ENCODE measurements at regions not wholly inside any gene's neighbourhood (a gene's known extent, or its start where the extent isn't known, plus 50 kb on each side); places are given as distances from the start of the nearest gene placed in this dataset.
"Not testable (repeated sequence)": the region's sequence is repeated elsewhere in the genome, so short reads cannot be mapped to it uniquely, and the experiment has no call there.

GRCh38 chr17:74123866-74124444 is 79.5 kb upstream of the RPL38 start:
- DNase-seq: no peak

- DNase-seq: no peak
Observed at GRCh38 chr17:74125156-74125555, 78.3 kb upstream of the RPL38 start.

- no peak for DNase-seq
Observed at GRCh38 chr17:74126179-74126900, 77.1 kb upstream of the RPL38 start.

GRCh38 chr17:74126959-74127358 is 76.5 kb upstream of the RPL38 start:
- no peak for DNase-seq

GRCh38 chr17:74128456-74129211 is 74.8 kb upstream of the RPL38 start:
- DNase-seq: no peak

- not testable (repeated sequence) for DNase-seq
Observed at GRCh38 chr17:74129800-74130199, 73.7 kb upstream of the RPL38 start.

- DNase-seq: no peak
Observed at GRCh38 chr17:74130276-74130675, 73.2 kb upstream of the RPL38 start.

GRCh38 chr17:74130841-74131240 is 72.6 kb upstream of the RPL38 start:
- DNase-seq: no peak

GRCh38 chr17:74132354-74132753 is 71.1 kb upstream of the RPL38 start:
- no peak for DNase-seq

GRCh38 chr17:74133740-74134139 is 69.7 kb upstream of the RPL38 start:
- no peak for DNase-seq

GRCh38 chr17:74134234-74134633 is 69.2 kb upstream of the RPL38 start:
- not testable (repeated sequence) for DNase-seq

- DNase-seq: no peak
Observed at GRCh38 chr17:74134991-74135390, 68.5 kb upstream of the RPL38 start.

- DNase-seq: no peak
Observed at GRCh38 chr17:74135391-74136167, 67.9 kb upstream of the RPL38 start.

- no peak for DNase-seq
Observed at GRCh38 chr17:74137416-74137815, 66.1 kb upstream of the RPL38 start.

GRCh38 chr17:74139120-74139519 is 64.4 kb upstream of the RPL38 start:
- no peak for DNase-seq

GRCh38 chr17:74140282-74140681 is 63.2 kb upstream of the RPL38 start:
- DNase-seq: no peak

- no peak for DNase-seq
Observed at GRCh38 chr17:74141612-74142011, 61.9 kb upstream of the RPL38 start.

GRCh38 chr17:74143318-74143717 is 60.2 kb upstream of the RPL38 start:
- DNase-seq: not testable (repeated sequence)

GRCh38 chr17:74145756-74146155 is 57.7 kb upstream of the RPL38 start:
- DNase-seq: no peak

- DNase-seq: no peak
Observed at GRCh38 chr17:74146196-74146595, 57.3 kb upstream of the RPL38 start.

GRCh38 chr17:74147056-74147835 is 56.2 kb upstream of the RPL38 start:
- no peak for DNase-seq

- DNase-seq: no peak
Observed at GRCh38 chr17:74147966-74148365, 55.5 kb upstream of the RPL38 start.

Measured in hindlimb muscle (tissue), 1 donor.